Left ventricle myocardium superior (tissue), 1 donor: ENCODE measurements at regions not wholly inside any gene's neighbourhood (a gene's known extent, or its start where the extent isn't known, plus 50 kb on each side); places are given as distances from the start of the nearest gene placed in this dataset.

Experiments used
- ATAC-seq: fragments of 200-7000 bp; cut with Tn5 transposase; one replicate; pipeline ENCODE4 v1.9.1; 2020; ENCODE audit warnings: mild to moderate bottlenecking, moderate library complexity
- DNase-seq: peaks from one replicate; pipeline ENCODE4 v3.0.0-alpha.2; 2020
- intact Hi-C: fragments of 100-400 bp; cut with micrococcal nuclease; formaldehyde crosslinking; loops from one replicate; pipeline ENCODE4 v1.11.0; 2022
- donor health status: DM: no; HTN: yes; CAD: no; lungs with severe emphysema.

- DNase-seq, result no peak
- intact Hi-C loops, result no loop called here
- ATAC-seq, result no peak
These were observed 661.8 kb upstream of the FZD8 start for GRCh38 chr10:36303896-36304295.

GRCh38 chr10:36302086-36302485, 660.0 kb upstream of the FZD8 start:
- intact Hi-C loops, result no loop called here
- no peak for ATAC-seq
- DNase-seq, result no peak

- intact Hi-C loops, result no loop called here
- DNase-seq, result no peak
- ATAC-seq, result no peak
These were observed 659.4 kb upstream of the FZD8 start for GRCh38 chr10:36301539-36301938.

DNA sequence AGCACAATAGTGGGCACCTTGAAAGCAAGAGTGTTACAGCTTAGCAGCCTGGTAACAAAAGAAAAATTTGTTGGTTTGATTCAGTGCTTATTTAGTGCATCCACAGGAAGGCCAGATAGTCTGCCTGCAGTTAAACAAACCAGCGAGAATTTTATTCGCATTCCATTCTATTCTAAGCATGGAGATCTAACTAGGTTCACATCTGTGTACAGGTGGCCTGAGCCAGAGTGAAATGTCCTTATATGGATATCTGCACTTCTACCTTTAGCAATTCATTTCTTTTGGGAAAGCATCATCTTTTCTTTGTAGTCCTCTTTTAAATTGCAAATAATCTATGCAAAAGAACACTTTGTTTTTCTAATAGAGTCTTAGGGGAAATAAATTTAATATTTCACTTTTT, 659.0 kb upstream of the FZD8 start:
- DNase-seq (no peak), ATAC-seq (no peak)
- intact Hi-C loops, result no loop called here

- no peak for DNase-seq
- ATAC-seq, result no peak
- intact Hi-C loops, result no loop called here
These were observed 641.7 kb upstream of the FZD8 start for GRCh38 chr10:36283827-36284226.

GRCh38 chr10:36281831-36282331, 639.8 kb upstream of the FZD8 start:
- intact Hi-C loops, result no loop called here
- no peak for ATAC-seq
- DNase-seq, result no peak

DNA sequence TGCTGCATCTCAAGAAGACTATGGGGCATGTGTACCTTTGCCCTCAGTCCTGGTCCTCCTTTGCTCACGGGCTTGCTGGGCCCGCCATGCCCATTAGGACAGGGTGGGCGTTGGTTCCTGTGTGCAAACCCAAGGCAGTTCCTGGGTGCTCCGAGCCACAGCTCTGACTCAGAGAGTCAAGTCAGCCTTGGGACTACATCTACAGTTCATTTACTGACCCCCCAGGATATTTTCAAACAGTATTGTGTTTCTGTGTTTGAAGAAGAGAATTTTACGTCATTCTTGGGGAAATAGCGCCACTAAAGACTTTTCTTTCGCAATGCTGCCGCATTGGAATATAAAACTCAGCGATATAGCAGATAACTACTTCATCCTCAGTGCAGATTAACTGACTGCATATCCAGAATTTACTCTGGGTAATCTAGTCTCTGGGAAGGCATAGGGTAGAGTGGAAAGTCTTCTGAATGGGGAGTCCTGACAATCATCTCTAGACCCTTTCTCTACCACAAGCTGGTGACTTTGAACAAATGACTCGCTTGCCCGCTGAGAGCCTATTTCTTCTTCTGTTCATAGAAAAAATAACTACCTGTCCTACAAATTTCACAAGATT, 638.9 kb upstream of the FZD8 start:
- no peak for ATAC-seq
- no peak for DNase-seq
- intact Hi-C loops, result no loop called here

GRCh38 chr10:36280321-36280741, 638.2 kb upstream of the FZD8 start:
- ATAC-seq (no peak), DNase-seq (no peak)
- intact Hi-C loops, result no loop called here

DNA sequence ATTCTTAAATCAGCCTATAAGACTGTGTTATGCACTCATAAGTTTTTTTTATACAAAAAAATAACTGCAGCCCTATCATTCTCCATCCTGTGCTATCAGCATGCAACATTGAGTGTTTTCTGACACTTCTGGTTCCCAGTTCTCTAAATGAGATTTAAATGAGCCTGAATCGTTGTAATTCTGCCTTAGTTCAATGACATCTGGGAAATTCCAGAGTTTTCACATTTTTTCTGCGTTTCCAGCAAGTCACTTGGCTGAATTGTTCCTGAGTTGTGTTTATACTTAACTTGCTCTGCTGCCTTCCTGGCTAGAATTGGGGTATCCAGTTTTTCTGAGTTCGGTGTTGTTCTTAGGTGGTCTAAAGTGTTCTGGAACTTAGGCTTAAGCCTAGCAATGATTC, 636.1 kb upstream of the FZD8 start:
- DNase-seq (no peak), ATAC-seq (no peak)
- intact Hi-C loops, result no loop called here

DNA sequence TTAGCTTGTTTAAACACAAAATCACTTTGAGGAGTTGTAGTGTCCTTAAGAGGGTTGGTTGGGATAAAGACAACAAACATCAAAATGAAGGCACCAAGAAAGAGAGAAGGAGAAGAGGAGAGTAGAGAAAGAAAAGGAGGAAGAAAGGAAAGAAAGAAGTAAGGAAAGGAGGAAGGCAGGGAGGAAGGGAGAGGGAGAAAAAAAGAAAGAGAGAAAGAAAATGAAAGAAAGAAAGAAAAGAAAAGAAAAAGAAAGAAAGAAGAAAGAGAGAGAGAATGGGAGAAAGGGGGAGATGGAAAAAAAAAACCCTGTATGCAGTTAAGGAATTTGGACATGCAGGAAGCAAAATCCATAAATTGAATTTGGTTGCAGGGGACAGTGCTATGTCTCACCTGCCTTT, 635.4 kb upstream of the FZD8 start:
- DNase-seq (no peak), ATAC-seq (no peak)
- intact Hi-C loops, result no loop called here

- intact Hi-C loops, result no loop called here
- ATAC-seq (no peak), DNase-seq (no peak)
These were observed 629.7 kb upstream of the FZD8 start for GRCh38 chr10:36271627-36272340.

GRCh38 chr10:36269222-36269621, 627.1 kb upstream of the FZD8 start:
- intact Hi-C loops, result no loop called here
- DNase-seq (no peak), ATAC-seq (no peak)

DNA sequence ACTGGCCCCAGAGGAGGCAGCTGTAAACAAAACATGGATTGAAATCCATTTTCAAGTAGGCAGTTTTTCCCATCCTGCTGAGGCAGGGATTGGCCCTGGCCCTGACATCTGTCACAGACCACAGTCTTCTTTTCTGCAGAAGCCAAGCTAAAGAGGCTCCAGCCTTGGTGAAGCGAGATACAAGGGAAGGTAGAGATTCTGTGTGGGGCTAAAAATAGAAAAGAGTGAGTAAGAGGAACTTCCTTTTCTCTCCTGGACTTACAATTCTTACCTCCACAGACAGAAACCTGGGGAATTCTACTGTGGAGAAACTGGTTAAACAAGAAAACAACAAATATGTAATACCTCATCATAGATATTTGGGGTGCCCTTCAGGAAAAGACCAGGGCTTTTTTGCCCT, 624.8 kb upstream of the FZD8 start:
- intact Hi-C loops, result no loop called here
- no peak for ATAC-seq

DNA sequence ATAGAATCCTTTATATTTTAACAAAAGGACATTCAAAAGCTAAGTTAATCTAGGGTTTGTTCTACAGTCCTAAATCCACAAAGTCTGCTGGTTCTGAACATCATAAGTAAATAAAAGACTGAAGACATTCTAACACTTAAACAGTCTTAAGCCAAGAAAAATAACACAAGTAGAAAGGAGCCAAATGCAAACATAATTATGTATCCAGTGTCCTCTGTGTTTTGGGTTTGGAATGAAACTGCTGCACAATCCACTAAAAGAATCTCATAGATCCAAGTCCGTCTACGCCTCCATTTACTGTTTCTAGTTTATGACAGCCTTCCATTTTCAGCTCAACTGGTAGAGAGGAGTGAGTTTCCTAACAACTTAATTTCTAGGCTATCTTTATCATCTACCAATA, 623.6 kb upstream of the FZD8 start:
- intact Hi-C loops, result no loop called here
- DNase-seq, result no peak
- ATAC-seq, result no peak

More for the DNA sequence above, 624.8 kb upstream of the FZD8 start:
- DNase-seq, result no peak

DNA sequence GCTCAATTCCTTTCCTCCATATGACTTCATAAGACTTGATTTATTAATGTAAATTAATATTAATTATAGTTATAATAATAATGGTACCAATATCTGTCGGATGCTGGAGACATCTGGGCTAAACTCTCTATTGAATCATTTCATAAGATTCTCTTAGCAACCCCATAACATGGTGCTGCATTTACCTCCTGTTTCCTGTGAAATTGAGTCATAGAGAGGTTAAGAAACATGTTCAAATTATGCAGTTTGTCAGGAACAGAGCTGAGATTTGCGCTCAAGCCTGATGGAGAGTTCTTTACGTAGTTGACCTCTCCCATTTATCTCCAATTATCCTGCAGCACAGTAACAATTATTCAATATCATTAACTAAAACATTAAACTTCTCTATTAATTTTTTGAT, 621.8 kb upstream of the FZD8 start:
- intact Hi-C loops, result no loop called here
- ATAC-seq (no peak), DNase-seq (no peak)

- no peak for DNase-seq
These were observed 614.9 kb upstream of the FZD8 start for GRCh38 chr10:36256948-36257356.

GRCh38 chr10:36256166-36256565, 614.1 kb upstream of the FZD8 start:
- ATAC-seq, result peak; percentile 45
- no peak for DNase-seq
- intact Hi-C loops, result no loop called here

More at GRCh38 chr10:36256948-36257356, 614.9 kb upstream of the FZD8 start:
- intact Hi-C loops, result no loop called here
- ATAC-seq, result peak; percentile 46

- peak; percentile 83 for DNase-seq
- intact Hi-C loops, result no loop called here
- ATAC-seq, result peak; percentile 65
These were observed 612.1 kb upstream of the FZD8 start for GRCh38 chr10:36254199-36254598.

GRCh38 chr10:36253731-36254130, 611.6 kb upstream of the FZD8 start:
- intact Hi-C loops, result no loop called here
- ATAC-seq, result no peak

DNA sequence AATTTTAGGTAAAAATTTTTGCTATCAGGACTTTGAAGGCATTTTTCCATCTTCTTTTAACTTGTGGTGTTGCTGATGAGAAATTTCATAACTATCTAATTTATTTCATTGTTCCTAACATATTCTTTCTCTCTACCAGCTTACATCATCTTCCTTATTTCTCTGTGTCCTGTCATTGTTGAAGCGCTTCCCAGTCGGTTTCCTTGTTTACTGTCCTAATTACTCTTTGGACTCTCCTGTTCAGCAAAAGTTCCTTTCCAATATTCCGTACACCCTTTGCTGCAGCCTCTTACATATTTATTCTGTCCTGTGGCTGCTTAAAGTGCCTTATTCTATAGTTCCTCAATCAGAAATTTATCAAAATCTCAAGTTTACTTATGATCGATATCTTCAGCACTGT, 609.0 kb upstream of the FZD8 start:
- intact Hi-C loops, result no loop called here
- no peak for ATAC-seq

More at GRCh38 chr10:36253731-36254130, 611.6 kb upstream of the FZD8 start:
- DNase-seq, result no peak

More for the DNA sequence above, 609.0 kb upstream of the FZD8 start:
- no peak for DNase-seq
